ENCODE measurements at regions not wholly inside any gene's neighbourhood (a gene's known extent, or its start where the extent isn't known, plus 50 kb on each side); places are given as distances from the start of the nearest gene placed in this dataset.

DNA sequence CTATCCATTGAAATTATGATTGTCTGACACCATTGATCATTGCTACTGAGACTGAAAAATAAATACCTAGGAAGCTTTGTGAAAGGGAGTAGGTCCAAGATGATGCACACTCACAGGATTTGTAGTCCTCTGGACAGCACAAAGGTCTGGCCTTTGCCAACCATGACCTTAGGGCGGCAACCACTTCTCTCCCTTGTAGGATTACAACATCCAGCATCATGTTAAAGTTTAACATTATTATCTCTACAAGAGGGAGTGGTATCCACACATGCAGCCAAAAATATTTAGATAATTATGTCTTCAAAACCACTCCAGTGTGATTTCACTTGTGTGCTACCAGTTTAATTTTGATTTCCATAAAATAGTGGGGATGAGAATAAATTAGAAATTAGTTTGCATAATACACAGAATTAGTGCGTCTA lies 51.1 kb upstream of the NHSL1 start:
- no peak for DNase-seq

DNA sequence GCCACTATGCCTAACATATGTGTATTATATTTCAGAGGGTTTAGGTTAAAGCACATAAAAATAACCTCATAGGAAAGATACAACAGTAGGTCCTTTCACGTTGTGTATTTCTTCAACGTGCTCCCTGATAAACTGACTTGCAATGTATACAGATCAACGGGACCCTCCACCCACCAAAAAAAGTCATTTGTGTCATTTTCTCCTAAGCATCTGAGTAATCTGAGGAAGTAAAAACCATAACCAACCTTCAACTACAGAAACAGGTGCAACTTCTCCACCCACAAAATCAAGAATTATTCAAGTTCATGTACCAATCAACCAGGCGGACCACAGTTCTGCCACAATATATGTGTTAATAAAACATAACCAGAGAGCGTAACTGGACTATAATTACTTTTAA lies 54.9 kb upstream of the NHSL1 start:
- no peak for DNase-seq

DNA sequence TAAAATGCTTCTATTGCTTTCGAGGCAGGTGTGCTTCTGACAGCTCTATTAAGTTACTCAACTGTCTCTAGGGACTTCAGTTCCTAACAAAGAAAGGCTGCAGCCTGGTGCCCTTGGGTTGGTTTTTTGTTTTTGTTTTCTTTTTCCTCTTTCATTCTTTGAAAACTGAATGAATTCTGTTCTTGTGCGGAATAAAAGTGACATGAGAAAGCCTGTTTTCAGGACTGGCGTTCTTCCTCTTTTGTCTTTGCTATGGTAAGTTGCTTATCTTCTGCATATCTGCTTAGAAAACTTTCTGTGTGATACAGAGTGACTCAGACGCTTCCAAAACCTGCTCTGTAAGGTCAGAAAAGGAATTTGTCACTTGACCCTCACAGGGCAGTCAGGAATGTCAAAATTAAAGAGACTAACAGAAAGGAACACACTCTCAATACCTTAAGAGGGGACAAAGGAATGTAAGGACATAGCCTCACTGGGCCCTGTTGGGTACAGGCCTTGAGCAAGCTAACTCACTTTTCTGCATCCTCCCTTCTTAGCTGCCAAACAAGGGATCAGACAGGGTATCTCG lies 56.2 kb upstream of the NHSL1 start:
- no peak for DNase-seq

DNA sequence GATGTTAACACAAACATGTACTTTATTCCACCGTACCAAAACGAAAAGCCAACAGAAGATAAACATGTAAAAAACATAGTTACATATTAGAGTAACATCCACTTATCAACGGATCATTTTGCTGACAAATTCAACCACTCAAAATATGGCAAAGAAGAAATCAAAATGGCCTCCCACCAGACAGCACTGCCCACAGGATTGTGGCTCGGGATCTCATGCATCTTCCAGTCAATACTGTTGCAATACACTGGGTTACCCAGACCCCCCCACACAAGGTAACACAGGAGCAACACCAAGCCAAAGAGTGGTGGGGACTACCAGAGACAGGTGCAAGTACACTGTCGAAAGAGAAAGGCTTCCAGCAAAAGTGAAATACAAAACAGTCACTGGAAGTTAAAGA lies 57.9 kb upstream of the NHSL1 start:
- no peak for DNase-seq

DNA sequence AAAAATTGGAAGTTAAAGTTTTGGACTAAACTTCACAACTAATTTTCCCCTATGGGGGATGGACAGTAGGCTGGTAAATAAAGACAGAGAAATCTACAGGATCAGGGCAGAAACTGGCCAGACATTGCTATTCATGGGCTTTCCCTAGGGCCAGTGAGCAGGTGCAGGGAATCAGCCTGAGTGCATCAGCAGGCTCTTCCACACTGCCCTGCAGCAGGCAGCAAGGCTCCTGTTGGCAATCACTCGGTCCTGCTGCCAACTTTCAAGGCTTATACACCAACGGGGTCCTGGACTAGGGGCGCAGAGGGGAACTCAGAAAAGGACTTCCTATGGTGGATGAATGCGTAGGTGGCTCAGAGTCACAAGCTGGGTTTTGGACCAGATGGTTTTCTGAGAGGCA lies 59.8 kb upstream of the NHSL1 start:
- no peak for DNase-seq

DNA sequence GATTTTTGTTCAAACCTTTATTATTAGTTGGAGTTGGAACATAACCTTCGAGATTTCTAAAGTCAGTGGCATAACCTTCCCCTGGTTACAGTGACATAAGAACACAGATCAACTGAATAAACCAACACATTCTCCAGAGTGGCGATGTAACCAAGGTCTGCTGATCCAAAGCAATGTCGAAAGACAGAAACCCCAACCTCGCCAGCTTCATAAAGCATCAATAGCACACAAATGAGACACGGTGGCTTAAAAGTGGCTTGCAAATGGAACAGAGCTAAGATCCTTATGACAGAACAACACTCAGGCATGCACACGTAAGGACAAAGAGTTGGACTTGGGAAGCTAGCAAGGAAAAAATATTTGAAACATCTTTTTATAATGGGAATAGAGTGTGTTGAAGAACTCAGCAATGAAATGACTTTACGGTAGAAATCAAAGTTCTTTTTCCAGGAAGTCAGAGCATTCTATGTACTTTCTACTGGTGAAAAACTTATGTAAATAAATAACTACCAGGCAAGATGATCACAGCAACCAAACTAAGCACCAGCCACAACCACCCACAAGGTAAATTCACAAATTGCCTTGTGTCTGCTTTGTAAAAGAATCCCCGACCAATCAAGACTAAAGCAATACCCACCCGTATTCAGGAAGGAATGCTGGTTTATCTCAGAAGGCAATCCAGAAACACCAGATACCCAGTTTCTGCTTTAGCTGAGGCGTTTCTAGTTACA lies 61.0 kb upstream of the NHSL1 start:
- no peak for DNase-seq

DNA sequence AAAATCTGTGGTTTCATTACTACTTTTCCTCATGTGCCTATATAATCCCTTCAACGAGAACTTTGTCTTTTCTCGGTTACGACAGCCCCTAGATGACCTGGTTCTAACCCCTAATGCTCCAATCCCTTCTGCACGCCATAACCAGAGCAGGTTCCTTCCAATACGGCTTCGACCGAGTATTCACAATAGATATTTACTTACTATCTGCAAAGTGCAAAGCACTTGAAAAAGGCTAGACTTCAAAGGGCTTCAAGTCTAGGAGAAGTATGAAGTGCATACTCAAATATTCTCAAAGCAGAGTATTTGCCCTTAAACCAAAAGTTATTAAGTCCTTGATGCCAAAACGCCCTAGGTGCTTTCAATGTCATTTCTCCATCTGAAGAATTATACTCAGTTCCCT lies 63.4 kb upstream of the NHSL1 start:
- DNase-seq: no peak

DNA sequence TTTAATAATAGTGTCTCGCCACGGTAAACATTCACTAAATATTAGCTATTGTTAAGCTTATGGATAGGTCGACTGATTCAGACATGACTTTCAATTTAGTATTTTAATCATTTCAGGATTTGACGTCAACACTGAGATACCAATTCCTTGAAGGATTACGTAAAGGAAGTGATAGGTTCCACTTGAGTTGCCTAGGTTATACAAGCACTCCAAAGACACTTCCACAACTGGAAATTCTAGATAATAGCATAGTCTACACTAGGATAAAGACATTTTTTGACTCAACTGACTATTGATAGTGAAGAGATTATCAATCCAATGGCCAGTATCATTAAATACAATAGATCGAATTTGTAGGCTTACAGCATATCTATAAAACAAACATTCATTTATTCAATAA lies 63.9 kb upstream of the NHSL1 start:
- DNase-seq: no peak

DNA sequence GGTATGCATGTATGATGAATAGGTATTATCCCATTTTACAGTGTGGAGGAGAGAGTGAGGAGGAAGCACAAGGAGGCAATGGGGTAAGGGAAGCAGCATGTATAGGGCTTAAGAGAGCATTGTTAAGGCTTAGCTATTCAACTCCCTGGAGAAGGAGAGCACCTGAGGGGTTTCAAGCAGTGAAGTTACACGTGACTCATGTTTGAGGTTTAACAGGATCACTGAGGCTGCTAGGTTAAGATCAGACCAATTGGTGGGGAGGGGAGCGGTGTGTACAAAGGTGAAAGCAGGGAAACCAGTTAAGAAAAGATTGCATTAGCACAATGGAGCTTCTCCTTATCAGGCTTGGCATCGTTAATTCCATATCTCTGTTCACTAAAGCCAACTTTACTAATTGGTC lies 64.4 kb upstream of the NHSL1 start:
- DNase-seq: no peak

DNA sequence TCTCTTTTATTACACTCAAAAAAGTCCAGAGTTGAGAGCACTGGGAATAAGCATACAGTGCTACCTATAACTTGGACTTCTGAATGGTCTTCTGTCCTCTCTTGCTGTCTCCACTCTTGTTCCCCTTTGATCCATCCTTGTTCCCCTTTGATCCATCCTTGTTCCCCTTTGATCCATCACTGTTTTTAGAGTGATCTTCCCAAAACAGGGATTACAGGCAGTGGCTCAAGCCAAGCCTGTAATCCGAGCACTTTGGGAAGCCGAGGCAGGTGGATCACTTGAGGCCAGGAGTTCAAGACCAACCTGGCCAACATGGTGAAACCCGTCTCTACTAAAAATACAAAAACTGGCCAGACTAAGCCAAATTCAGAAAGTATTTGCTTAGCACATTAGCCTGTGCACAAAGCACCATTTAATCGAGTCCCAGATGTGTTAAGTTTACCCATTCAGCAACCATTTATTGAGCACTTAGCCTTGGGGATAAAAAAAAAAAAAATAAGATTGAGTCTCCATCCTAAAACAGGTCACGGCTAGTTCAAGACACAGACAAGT lies 65.0 kb upstream of the NHSL1 start:
- DNase-seq: no peak

DNA sequence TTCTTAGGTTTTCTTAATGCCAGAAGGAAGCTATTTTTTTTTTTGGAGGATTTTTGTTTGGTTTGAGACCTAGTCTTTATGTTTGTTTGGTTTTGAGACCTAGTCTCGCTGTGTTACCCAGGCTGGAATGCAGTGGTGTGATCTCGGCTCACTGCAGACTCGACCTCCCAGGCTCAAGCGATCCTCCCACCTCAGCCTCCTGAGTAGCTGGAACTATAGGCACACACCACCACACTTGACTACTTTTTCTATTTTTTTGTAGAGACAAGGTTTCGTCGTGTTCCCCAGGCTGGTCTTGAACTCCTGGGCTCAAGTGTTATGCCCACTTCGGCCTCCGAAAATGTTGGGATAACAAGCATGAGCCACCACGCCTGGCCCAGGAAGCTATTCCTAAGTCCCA lies 67.8 kb upstream of the NHSL1 start:
- DNase-seq: no peak

DNA sequence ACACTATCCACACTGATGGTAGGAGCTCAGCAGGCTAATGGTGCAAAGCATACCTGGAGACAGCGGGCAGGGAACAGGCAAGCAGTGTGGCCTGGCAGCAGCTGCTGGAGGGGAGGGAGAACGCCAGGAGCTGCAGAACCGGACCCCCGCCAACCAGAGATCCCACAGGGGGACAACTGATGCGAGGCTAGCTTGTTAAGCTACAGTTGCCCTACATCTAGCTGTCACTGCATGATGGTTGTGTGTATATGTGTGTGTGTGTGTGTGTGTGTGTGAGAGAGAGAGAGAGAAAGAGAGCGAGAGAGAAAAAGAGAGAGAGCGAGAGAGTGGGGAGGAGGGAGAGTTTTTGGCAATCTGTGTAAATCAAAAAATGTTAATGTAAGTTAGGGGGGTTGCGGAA lies 69.7 kb upstream of the NHSL1 start:
- DNase-seq: no peak

DNA sequence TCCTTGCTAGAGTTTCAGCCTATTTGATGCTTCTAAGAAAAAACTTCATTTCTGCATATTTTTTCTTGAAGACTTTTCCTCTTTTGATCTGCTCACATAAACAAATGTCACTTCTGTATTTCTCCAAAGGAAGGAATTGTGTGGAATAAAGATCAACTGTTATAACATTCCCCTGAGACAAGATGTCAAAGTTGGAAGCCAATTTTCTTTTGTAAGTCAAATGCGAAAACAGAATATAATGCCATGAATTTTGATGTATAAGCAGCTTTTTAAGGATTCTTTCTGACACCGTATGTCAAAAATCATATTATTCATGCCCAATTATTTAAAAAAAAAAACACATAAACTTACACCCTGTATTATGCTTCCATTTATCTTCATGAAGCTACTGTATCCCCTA lies 70.3 kb upstream of the NHSL1 start:
- DNase-seq: no peak

DNA sequence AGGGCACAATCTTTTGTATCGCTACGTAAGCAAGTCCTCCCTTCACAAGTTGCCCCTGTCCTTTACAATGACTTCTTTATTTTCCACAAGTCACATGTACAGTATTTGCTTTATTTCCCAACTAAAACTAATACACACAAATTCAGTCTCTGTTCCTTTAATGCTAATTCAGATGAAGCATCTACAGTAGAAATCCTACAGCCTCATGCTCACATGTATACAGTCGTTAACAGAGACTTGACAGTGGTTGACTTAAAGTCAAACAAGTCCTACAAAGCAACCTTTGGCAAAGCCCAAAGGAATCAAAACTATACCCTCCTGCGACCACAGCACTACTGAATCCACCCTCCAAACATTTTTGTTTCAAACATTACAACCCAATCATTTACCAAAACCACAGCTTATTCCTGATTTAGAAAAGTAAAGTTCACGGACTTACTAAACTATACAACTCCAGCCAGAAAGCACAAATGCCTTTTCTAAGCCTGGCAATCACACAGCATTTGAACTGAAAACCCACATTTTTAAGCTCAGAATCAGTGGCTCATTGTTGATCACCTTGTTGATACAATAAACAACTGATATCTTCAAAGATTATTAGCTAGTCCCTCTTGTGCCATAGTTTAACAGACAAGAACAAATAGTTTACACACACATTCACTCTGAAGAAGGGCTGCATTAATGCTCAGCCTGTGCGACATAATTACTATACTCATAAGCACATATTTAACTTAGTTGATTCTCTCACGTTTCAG lies 70.9 kb upstream of the NHSL1 start:
- no peak for DNase-seq

DNA sequence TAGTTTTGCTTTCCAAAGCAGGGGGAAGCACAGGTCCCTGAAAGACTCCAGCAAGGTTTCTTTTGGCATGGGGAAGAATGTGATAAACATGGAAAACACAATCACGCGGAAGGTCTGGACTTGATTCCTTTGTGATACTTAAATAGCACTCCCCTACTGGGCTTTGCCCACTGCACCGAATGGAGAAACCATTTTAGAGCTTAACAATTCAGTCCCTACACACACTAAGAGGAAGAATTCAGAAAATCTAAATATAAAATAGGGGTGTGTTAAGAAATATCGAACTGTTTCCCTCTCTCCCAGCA lies 71.4 kb upstream of the NHSL1 start:
- DNase-seq: no peak

DNA sequence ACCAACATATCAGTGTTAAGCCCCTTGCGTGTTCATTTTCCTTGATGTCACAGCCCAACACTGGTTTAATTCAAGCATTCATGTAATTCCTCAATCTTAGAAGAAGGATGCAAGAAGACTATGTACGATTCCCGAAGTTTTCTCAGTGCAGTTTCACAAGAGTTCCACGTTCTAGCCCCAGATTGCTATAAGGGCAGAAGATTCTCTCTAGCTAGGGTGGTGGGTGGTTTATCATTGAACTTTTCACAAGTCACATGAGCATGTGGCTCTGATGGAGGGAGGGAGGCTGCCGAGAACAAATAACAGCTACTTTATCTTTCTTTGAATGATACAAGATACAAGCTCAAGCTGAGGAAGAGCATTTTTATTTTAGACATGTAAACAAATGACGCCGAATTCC lies 71.9 kb upstream of the NHSL1 start:
- no peak for DNase-seq

DNA sequence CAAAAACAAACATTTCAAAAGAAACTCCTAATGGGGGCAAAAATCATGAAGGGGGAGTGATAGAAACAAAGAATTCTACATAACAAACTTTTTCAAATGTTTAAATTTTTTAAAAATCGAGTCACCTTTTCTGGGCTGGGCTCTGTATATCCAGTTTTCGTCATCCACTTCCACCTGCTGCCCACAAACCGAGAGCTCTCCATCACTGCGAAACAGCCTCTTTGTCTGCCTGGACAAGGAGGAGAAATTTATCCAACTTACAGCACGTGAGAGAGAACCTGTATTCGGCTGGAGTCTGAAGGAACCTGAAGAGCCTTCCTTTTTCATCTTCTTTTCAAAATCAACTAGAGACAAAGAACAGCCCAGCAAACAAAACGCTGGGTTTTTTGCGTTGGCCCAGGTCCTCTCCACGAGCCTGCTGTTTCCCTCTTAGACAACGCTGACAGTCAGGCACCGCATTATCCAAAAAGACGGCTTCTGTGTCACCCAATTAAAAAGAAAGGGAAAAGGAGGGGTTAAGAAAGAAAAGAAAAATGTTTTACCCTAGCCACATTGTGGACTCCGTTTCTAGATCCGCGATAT lies 72.4 kb upstream of the NHSL1 start:
- DNase-seq: no peak

DNA sequence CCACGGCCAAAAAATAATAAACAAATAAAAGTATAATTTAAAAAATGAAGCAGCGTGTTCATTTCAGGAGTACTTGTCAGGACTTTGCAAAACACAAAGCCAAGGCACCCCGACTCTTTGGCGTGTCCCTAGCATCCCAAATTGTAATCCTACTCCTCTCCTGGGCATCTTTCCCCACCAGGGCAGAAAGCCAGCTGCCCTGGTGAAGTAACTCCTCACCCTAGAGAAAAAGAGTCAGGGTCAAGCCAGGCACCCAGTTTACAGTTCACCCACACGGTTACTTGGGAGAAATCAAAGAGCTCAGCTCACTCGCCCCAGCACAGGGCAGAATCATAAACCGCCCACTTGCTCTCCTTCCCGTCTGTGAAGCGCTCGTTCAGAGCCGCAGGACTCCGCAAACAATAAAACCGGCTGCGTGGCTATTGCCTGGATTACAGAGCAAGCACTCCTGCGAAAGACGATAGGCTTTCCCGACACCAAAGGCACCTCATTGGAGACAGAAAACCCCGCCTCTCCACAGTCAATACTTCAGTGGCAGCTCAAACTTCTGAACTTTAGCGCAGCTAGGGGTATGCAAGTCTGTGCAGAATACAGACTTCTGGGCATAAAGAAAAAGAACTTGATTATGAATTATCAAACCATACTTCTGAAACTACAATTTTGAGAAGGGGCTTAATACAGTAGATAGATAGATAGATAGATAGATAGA lies 73.0 kb upstream of the NHSL1 start:
- no peak for DNase-seq

DNA sequence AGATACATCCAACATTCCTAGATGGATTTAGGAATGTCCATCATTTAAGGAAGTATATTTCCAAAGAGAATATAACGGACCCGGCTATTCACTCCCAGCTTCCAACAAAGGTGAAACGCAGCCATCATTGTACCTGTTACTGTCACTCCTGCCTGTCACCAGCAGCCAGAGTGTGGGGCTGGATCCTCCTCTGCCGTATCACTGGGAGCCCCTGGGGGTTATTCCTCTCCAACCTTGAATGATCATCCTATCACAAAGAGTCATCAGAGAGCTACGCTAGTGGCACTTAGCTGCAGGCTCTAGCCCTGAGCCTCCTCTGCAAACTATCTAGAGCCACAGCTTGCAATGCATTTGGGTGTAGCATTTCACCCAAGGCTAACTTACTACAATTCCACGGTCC lies 73.6 kb upstream of the NHSL1 start:
- DNase-seq: no peak

DNA sequence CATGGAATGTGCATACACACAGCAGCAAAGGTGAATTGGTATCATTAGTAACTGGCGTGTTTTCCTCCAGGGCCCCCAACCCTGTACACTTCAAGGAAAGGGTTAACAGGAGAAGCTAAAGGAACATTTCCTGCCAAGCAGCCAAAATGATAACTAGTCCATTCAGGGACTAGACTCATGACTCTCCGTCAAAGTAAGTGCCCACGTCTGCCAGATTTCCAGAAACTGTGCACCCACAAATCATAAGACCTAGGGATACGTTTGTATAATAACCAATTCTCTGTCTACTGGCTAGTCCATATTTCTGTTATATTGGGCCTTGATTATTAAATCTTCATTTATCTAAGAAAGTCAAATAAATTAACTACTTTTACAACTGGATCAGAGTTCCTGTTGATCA lies 76.0 kb upstream of the NHSL1 start:
- DNase-seq: no peak

DNA sequence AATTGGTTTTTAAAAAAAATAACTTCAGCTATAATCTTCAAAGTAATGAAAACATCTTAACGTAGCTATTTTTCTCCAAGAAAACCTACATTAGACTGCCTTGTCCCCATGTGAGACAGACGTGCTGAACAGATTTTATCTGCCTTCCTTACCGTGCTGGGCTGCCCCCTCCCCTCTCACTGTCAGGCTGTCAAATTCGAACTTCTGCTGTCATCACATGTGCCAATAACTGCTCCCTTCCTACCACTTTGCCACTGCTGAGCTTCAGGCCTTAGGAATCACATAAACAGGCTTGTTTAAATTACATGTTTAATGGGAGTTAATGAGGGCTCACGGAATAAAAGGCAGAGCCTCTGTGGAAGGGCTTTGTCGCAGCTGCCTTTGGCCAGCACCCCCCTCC lies 77.0 kb upstream of the NHSL1 start:
- no peak for DNase-seq

DNA sequence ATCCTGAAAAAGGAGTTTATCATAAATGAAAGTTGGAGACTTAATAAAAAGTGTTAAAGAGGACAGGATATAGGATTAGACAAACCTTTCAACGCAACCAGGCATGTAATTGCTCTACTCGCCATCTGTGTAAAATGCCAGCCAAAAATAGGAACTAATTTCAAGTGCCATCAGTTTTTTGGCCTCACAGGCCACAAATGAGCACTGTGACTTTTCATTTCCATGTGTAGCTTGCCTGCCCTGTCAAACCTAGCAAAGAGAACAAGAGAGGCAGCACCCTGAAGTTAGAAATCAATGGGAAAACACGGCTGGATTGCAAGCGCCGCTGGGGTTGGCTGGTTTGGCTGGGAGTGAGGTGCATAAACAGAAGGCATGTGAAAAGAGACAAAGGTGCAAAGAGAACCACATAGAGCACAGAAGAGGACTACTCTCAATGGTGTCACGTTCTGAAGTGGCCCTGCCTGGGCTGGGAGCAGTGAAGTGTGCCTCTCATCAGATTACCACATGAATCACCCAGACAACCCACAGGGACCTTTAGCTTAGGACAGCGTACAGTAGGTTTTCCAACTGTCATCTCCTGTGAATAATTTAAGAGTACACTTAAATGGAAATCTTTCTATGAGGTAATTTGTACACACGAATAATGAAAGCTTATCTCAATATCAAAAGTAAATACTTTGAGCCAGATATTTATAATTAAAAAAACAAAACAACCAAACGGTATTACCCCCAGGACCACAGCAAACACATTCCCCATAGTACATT lies 78.0 kb upstream of the NHSL1 start:
- no peak for DNase-seq

DNA sequence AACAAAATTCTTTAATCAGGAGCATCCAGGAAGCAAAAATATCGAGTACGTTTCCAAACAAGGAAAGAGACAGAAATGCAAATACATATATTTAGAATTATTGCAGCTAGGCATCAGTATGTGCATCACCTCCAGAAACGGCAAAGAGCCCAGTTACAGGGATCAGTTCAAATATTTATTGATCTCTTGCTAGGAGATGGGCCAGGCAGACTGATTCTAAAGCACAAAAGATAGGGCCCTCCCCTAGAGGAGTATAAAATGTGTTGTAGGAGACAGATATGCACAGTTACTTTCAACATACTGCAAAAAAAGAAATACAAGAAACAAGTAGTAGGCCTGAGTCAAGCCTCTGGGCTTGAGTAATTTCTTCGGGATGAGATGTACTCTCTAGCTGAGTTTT lies 80.7 kb upstream of the NHSL1 start:
- no peak for DNase-seq
